RWPE2 (cell line): ENCODE measurements at regions not wholly inside any gene's neighbourhood (a gene's known extent, or its start where the extent isn't known, plus 50 kb on each side); places are given as distances from the start of the nearest gene placed in this dataset.
"Not testable (repeated sequence)": the region's sequence is repeated elsewhere in the genome, so short reads cannot be mapped to it uniquely, and the experiment has no call there.

Experiments
- ATAC-seq: fragments of 200-7000 bp; cut with Tn5 transposase; 3 replicates; pipeline ENCODE4 v1.9.1; 2021; ENCODE audit warnings: low read depth
- DNase-seq: peaks from one replicate; pipeline ENCODE4 v3.0.0-alpha.2; 2020; ENCODE audit warnings: low spot score
- H3K27ac ChIP-seq: fragments of 450-650 bp; 2 replicates; pipeline ENCODE4 v1.5.1; 2017; ENCODE audit warnings: mild to moderate bottlenecking; ENCODE audit not compliant: poor library complexity, severe bottlenecking
- H3K27me3 ChIP-seq: fragments of 250-450 bp; sonication (Bioruptor Pico); 2 replicates; pipeline ENCODE4 v1.5.1; 2021; ENCODE audit warnings: mild to moderate bottlenecking, moderate library complexity; ENCODE audit not compliant: insufficient read depth, poor library complexity, severe bottlenecking
- H3K36me3 ChIP-seq: fragments of 250-450 bp; sonication (Bioruptor Pico); 2 replicates; pipeline ENCODE4 v1.5.1; 2020; ENCODE audit warnings: low read depth, mild to moderate bottlenecking, moderate library complexity
- H3K4me1 ChIP-seq: fragments of 250-450 bp; sonication (Bioruptor Pico); 2 replicates; pipeline ENCODE4 v1.5.1; 2021; ENCODE audit warnings: mild to moderate bottlenecking, moderate library complexity; ENCODE audit not compliant: insufficient read depth, poor library complexity, severe bottlenecking
- H3K4me3 ChIP-seq: fragments of 250-450 bp; sonication (Bioruptor Pico); 2 replicates; pipeline ENCODE4 v1.5.1; 2021; ENCODE audit warnings: mild to moderate bottlenecking, moderate library complexity; ENCODE audit not compliant: severe bottlenecking
- H3K9me3 ChIP-seq: fragments of 250-450 bp; sonication (Bioruptor Pico); 2 replicates; pipeline ENCODE4 v1.5.1; 2021; ENCODE audit warnings: mild to moderate bottlenecking, moderate library complexity; ENCODE audit not compliant: severe bottlenecking
- CTCF ChIP-seq: fragments of 450-650 bp; IDR thresholded peaks from one replicate; pipeline ENCODE4 v1.5.1; 2017; ENCODE audit warnings: mild to moderate bottlenecking, moderate library complexity; ENCODE audit not compliant: poor library complexity, severe bottlenecking

GRCh38 chr11:81253244-81253643 is 1480.4 kb downstream of the FAM181B start:
- ATAC-seq (no peak), DNase-seq (no peak)
- Histone ChIP-seq H3K27me3 (peaks cover 5% of the 10 kb centered on the region), H3K4me3 (no peak overlapping the region), H3K4me1 (no peaks in the 10 kb centered on the region), H3K9me3 (no peaks in the 10 kb centered on the region), H3K36me3 (no peaks in the 10 kb centered on the region), H3K27ac (no peak overlapping the region)
- no peak for TF ChIP-seq CTCF

GRCh38 chr11:81246941-81247340 is 1486.7 kb downstream of the FAM181B start:
- no peak for TF ChIP-seq CTCF
- no peak for DNase-seq
- no peak overlapping the region for H3K27ac ChIP-seq
- H3K4me3 ChIP-seq: no peak overlapping the region
- no peaks in the 10 kb centered on the region for H3K4me1 ChIP-seq
- H3K36me3 ChIP-seq: no peaks in the 10 kb centered on the region
- no peaks in the 10 kb centered on the region for H3K9me3 ChIP-seq
- ATAC-seq: no peak
- H3K27me3 ChIP-seq: no peaks in the 10 kb centered on the region

DNA sequence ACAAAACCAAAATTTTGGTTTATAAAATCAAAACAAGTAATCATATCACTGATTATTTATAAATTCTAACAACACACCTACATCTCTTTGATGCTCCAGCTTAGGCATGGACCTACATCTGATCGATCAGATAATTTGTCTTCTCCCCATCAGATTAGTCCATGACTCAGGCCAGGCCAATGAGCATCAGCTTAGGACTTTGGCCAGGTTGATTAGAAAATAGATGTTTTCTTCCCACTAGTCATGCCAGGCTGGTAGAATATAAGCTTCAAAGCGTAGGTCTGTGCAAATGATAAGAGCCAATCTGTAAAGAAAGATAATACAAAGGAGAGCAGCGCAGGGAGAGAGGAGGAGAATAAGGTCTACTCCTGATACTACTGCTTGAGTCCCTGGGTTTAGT is 1487.9 kb downstream of the FAM181B start:
- TF ChIP-seq CTCF: no peak
- Histone ChIP-seq H3K4me3 (no peak overlapping the region), H3K27me3 (peaks cover 3% of the 10 kb centered on the region), H3K9me3 (no peaks in the 10 kb centered on the region), H3K27ac (no peak overlapping the region), H3K4me1 (no peaks in the 10 kb centered on the region), H3K36me3 (no peaks in the 10 kb centered on the region)
- no peak for DNase-seq
- no peak for ATAC-seq

GRCh38 chr11:81241672-81242275 is 1491.9 kb downstream of the FAM181B start:
- H3K27me3 ChIP-seq: peaks cover 7% of the 10 kb centered on the region
- H3K4me3 ChIP-seq: no peak overlapping the region
- no peak overlapping the region for H3K27ac ChIP-seq
- TF ChIP-seq CTCF: no peak
- H3K36me3 ChIP-seq: no peaks in the 10 kb centered on the region
- no peaks in the 10 kb centered on the region for H3K4me1 ChIP-seq
- no peaks in the 10 kb centered on the region for H3K9me3 ChIP-seq
- DNase-seq: no peak
- no peak for ATAC-seq

DNA sequence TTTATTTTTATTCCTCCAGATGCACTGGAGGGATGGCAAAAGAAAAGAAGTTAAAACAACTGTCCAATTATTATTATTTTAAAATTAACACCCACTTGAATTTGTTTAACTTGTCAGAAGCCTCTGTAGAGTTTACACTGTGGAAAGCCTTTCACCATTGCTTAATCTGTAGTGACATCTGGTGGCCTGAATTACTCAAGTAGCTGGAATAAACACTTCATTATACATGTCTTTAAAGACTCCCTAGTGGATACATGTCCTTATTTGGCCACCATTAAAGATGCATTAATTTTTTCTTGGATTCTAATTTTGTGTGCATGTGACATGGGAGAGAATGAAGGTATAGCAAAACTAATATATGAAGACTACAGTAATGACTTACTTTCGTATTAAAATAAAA is 1496.5 kb downstream of the FAM181B start:
- Histone ChIP-seq H3K4me3 (no peak overlapping the region), H3K36me3 (no peaks in the 10 kb centered on the region), H3K27ac (no peak overlapping the region), H3K9me3 (no peaks in the 10 kb centered on the region), H3K27me3 (peaks cover 7% of the 10 kb centered on the region), H3K4me1 (no peaks in the 10 kb centered on the region)
- peak; percentile 74; the same call in 2 of the 3 replicates for ATAC-seq
- TF ChIP-seq CTCF: peak; percentile 60
- no peak for DNase-seq

GRCh38 chr11:81227409-81227808 is 1506.3 kb downstream of the FAM181B start:
- not testable (repeated sequence) for H3K9me3 ChIP-seq, H3K36me3 ChIP-seq, H3K27me3 ChIP-seq, H3K4me3 ChIP-seq, ATAC-seq, H3K27ac ChIP-seq, H3K4me1 ChIP-seq, DNase-seq
